ENCODE measurements at regions not wholly inside any gene's neighbourhood (a gene's known extent, or its start where the extent isn't known, plus 50 kb on each side); places are given as distances from the start of the nearest gene placed in this dataset.

DNA sequence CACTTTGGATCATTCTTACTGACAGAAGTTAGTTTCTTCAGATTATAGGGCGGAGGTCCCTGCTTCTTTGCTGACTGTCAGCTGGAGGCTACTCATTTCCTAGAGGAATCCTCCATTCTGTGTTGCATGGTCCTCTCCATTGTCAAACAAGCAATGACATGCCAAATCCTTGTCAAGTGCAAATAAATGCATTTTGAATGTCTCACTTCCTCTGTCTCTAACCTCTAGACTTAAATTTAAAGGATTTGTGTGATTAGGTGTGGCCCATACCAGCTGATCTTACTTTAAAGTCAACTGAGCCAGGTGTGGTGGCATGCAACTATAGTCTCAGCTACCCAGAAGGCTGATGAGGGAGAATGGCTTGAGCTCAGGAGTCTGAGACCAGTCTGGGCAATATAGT, 458.4 kb upstream of the CCDC179 start:
- TF ChIP-seq, protein P1, sequence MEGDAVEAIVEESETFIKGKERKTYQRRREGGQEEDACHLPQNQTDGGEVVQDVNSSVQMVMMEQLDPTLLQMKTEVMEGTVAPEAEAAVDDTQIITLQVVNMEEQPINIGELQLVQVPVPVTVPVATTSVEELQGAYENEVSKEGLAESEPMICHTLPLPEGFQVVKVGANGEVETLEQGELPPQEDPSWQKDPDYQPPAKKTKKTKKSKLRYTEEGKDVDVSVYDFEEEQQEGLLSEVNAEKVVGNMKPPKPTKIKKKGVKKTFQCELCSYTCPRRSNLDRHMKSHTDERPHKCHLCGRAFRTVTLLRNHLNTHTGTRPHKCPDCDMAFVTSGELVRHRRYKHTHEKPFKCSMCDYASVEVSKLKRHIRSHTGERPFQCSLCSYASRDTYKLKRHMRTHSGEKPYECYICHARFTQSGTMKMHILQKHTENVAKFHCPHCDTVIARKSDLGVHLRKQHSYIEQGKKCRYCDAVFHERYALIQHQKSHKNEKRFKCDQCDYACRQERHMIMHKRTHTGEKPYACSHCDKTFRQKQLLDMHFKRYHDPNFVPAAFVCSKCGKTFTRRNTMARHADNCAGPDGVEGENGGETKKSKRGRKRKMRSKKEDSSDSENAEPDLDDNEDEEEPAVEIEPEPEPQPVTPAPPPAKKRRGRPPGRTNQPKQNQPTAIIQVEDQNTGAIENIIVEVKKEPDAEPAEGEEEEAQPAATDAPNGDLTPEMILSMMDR (IDR thresholded peaks at IDR 0.05) = no peak
- TF ChIP-seq POLR2A (IDR thresholded peaks at IDR 0.05) (no peak), POLR2AphosphoS5 (IDR thresholded peaks at IDR 0.05) (no peak)

Data from suprapubic skin (tissue), 4 donors.